Neural cell (in vitro differentiated cells): ENCODE measurements at regions not wholly inside any gene's neighbourhood (a gene's known extent, or its start where the extent isn't known, plus 50 kb on each side); places are given as distances from the start of the nearest gene placed in this dataset.
"Not testable (repeated sequence)": the region's sequence is repeated elsewhere in the genome, so short reads cannot be mapped to it uniquely, and the experiment has no call there.

Experiments used
- H2AFZ ChIP-seq: fragments of 200-600, 300-800 bp; sonication (generic), shearing (Covaris generic); 2 replicates; pipeline ENCODE4 v1.6.0; 2014; ENCODE audit warnings: low read depth, mild to moderate bottlenecking, antibody characterized with exemption, low read length, moderate library complexity
- H3F3A ChIP-seq: fragments of 200-600 bp; shearing (Covaris generic); 2 replicates; pipeline ENCODE4 v1.6.1; 2016; ENCODE audit warnings: mild to moderate bottlenecking, moderate library complexity, mixed read lengths, antibody characterized with exemption, low read length; ENCODE audit not compliant: insufficient read depth, poor library complexity, severe bottlenecking
- H3K27ac ChIP-seq: fragments of 200-600, 300-800 bp; sonication (generic), shearing (Covaris generic); 2 replicates; pipeline ENCODE4 v1.5.1; 2014; ENCODE audit warnings: mild to moderate bottlenecking, low read length, moderate library complexity
- H3K27me3 ChIP-seq: fragments of 300-800, 200-600 bp; sonication (generic), shearing (Covaris generic); 2 replicates; pipeline ENCODE4 v1.6.0; 2014; ENCODE audit warnings: mild to moderate bottlenecking, low read depth, low read length, moderate library complexity; ENCODE audit not compliant: insufficient read depth
- H3K36me3 ChIP-seq: fragments of 300-800, 200-600 bp; sonication (generic), shearing (Covaris generic); 2 replicates; pipeline ENCODE4 v1.5.1; 2014; ENCODE audit warnings: mild to moderate bottlenecking, antibody characterized with exemption, low read length, moderate library complexity; ENCODE audit not compliant: insufficient read depth
- H3K4me2 ChIP-seq: fragments of 300-800, 200-600 bp; sonication (generic), shearing (Covaris generic); 2 replicates; pipeline ENCODE4 v1.6.0; 2014; ENCODE audit warnings: mild to moderate bottlenecking, low read length
- H3K4me3 ChIP-seq: fragments of 300-800, 200-600 bp; sonication (generic), shearing (Covaris generic); 2 replicates; pipeline ENCODE4 v1.5.1; 2014; ENCODE audit warnings: mild to moderate bottlenecking, low read length, moderate library complexity
- H3K79me2 ChIP-seq: fragments of 200-600 bp; shearing (Covaris generic); replicated peaks from 2 replicates; pipeline ENCODE4 v1.6.0; 2014; ENCODE audit warnings: mild to moderate bottlenecking, low read length, moderate library complexity; ENCODE audit not compliant: insufficient read depth
- H3K9ac ChIP-seq: fragments of 300-800, 200-600 bp; sonication (generic), shearing (Covaris generic); 2 replicates; pipeline ENCODE4 v1.6.1; 2016; ENCODE audit warnings: mild to moderate bottlenecking, low read length, mixed read lengths
- H3K9me2 ChIP-seq: fragments of 200-600 bp; shearing (Covaris generic); 2 replicates; pipeline ENCODE4 v1.6.1; 2016; ENCODE audit warnings: mild to moderate bottlenecking, low read length, mixed read lengths; ENCODE audit not compliant: insufficient read depth
- H3K9me3 ChIP-seq: fragments of 200-600, 300-800 bp; sonication (generic), shearing (Covaris generic); 2 replicates; pipeline ENCODE4 v1.6.1; 2016; ENCODE audit warnings: mild to moderate bottlenecking, mixed run types, low read length, moderate library complexity, mixed read lengths
- H4K20me1 ChIP-seq: fragments of 200-600 bp; shearing (Covaris generic); 2 replicates; pipeline ENCODE4 v1.6.1; 2016; ENCODE audit warnings: mild to moderate bottlenecking, mixed run types; ENCODE audit not compliant: insufficient read depth
- CTCF ChIP-seq: fragments of 450-650 bp; IDR thresholded peaks from 2 replicates; pipeline ENCODE4 v1.5.1; 2014; ENCODE audit warnings: antibody characterized with exemption, mild to moderate bottlenecking, moderate library complexity; ENCODE audit not compliant: poor library complexity, severe bottlenecking
- EP300 ChIP-seq: fragments of 450-650 bp; conservative IDR thresholded peaks from 2 replicates; pipeline ENCODE4 v1.6.1; 2014; ENCODE audit warnings: antibody characterized with exemption, mild to moderate bottlenecking, moderate library complexity; ENCODE audit not compliant: poor library complexity, severe bottlenecking
- EZH2 ChIP-seq: fragments of 200-600, 300-800 bp; shearing (Covaris generic), sonication (generic); IDR thresholded peaks from 2 replicates; pipeline ENCODE4 v1.6.1; 2014; ENCODE audit warnings: antibody characterized with exemption, low read length, borderline replicate concordance, mild to moderate bottlenecking; ENCODE audit not compliant: insufficient read depth, poor library complexity, severe bottlenecking
- MXI1 ChIP-seq: fragments of 450-650 bp; conservative IDR thresholded peaks from 2 replicates; pipeline ENCODE4 v1.6.1; 2014; ENCODE audit warnings: antibody characterized with exemption, mild to moderate bottlenecking; ENCODE audit not compliant: poor library complexity, severe bottlenecking
- POLR2AphosphoS5 ChIP-seq: IDR thresholded peaks from 2 replicates; pipeline ENCODE4 v1.6.1; 2012
- RAD21 ChIP-seq: fragments of 450-650 bp; conservative IDR thresholded peaks from 2 replicates; pipeline ENCODE4 v1.6.1; 2014; ENCODE audit warnings: antibody characterized with exemption, mild to moderate bottlenecking, moderate library complexity
- REST ChIP-seq: IDR thresholded peaks from 2 replicates; pipeline ENCODE4 v1.6.1; 2012; ENCODE audit warnings: borderline replicate concordance
- SMC3 ChIP-seq: fragments of 450-650 bp; conservative IDR thresholded peaks from 2 replicates; pipeline ENCODE4 v1.6.1; 2014; ENCODE audit warnings: antibody characterized with exemption, mild to moderate bottlenecking, moderate library complexity; ENCODE audit not compliant: poor library complexity
- TAF1 ChIP-seq: IDR thresholded peaks from 2 replicates; pipeline ENCODE4 v1.6.1; 2012; ENCODE audit warnings: low read depth

- no peaks in the 10 kb centered on the region for H3K27me3 ChIP-seq
- H3K4me3 ChIP-seq = no peak overlapping the region
- no peak overlapping the region for H2AFZ ChIP-seq
- H3K36me3 ChIP-seq = no peaks in the 10 kb centered on the region
- H3K9me2 ChIP-seq = no peaks in the 10 kb centered on the region
- H3K9ac ChIP-seq = no peak overlapping the region
- no peaks in the 10 kb centered on the region for H3K9me3 ChIP-seq
- no peak for TF ChIP-seq TAF1
- H3K27ac ChIP-seq = no peak overlapping the region
- no peaks in the 10 kb centered on the region for H4K20me1 ChIP-seq
- no peaks in the 10 kb centered on the region for H3F3A ChIP-seq
- H3K79me2 ChIP-seq = no peaks in the 10 kb centered on the region
- H3K4me2 ChIP-seq = no peak overlapping the region
Measured at GRCh38 chr6:86407128-86407527, 530.2 kb upstream of the HTR1E start.

GRCh38 chr6:86392850-86393249, 544.5 kb upstream of the HTR1E start:
- not testable (repeated sequence) for H3K9ac ChIP-seq, H3K36me3 ChIP-seq, H3K79me2 ChIP-seq, H4K20me1 ChIP-seq, H3K9me2 ChIP-seq, H3K4me3 ChIP-seq, H3K4me2 ChIP-seq, H2AFZ ChIP-seq, H3K27me3 ChIP-seq, H3K9me3 ChIP-seq, H3F3A ChIP-seq, H3K27ac ChIP-seq

GRCh38 chr6:86380571-86381125, 556.7 kb upstream of the HTR1E start:
- TF ChIP-seq CTCF (no peak), EP300 (no peak), MXI1 (no peak), POLR2AphosphoS5 (no peak), REST (no peak), RAD21 (no peak), SMC3 (no peak), TAF1 (no peak), EZH2 (no peak)
- Histone ChIP-seq H3K9me2 (no peaks in the 10 kb centered on the region), H4K20me1 (no peaks in the 10 kb centered on the region), H3K4me3 (no peak overlapping the region), H3K36me3 (no peaks in the 10 kb centered on the region), H3K9ac (no peak overlapping the region), H3K27me3 (no peaks in the 10 kb centered on the region), H3K4me2 (no peak overlapping the region), H2AFZ (no peak overlapping the region), H3K9me3 (no peaks in the 10 kb centered on the region), H3K79me2 (no peaks in the 10 kb centered on the region), H3K27ac (no peak overlapping the region), H3F3A (no peaks in the 10 kb centered on the region)
